SK-N-SH treated with all-trans-retinoic acid at 6 μM for 48 hours (cell line): ENCODE measurements at regions not wholly inside any gene's neighbourhood (a gene's known extent, or its start where the extent isn't known, plus 50 kb on each side); places are given as distances from the start of the nearest gene placed in this dataset.

ENCODE experiments used
- ATAC-seq: fragments of 200-7000 bp; cut with Tn5 transposase; 3 replicates; pipeline ENCODE4 v1.9.1; 2020; ENCODE audit warnings: mild to moderate bottlenecking, moderate library complexity
- ARNTL ChIP-seq: fragments of 450-650 bp; formaldehyde crosslinking; IDR thresholded peaks from 2 replicates; pipeline ENCODE4 v1.5.0; 2020; ENCODE audit warnings: low read depth, mild to moderate bottlenecking, moderate library complexity, borderline replicate concordance
- BACH2 ChIP-seq: fragments of 250-450 bp; sonication (Bioruptor Pico); IDR thresholded peaks from 2 replicates; pipeline ENCODE4 v1.9.0; 2021; ENCODE audit warnings: mild to moderate bottlenecking, borderline replicate concordance
- CSDC2 ChIP-seq: fragments of 250-450 bp; sonication (Bioruptor Pico); IDR thresholded peaks from 2 replicates; pipeline ENCODE4 v1.5.0; 2020; ENCODE audit warnings: mild to moderate bottlenecking, moderate library complexity
- CSRNP3 ChIP-seq: fragments of 250-450 bp; sonication (Bioruptor Pico); IDR thresholded peaks from 2 replicates; pipeline ENCODE4 v1.5.1; 2021; ENCODE audit warnings: mild to moderate bottlenecking, moderate library complexity
- GLIS3 ChIP-seq: fragments of 250-450 bp; sonication (Bioruptor Pico); IDR thresholded peaks from 2 replicates; pipeline ENCODE4 v1.5.0; 2020; ENCODE audit warnings: mild to moderate bottlenecking, moderate library complexity
- ISL1 ChIP-seq: fragments of 250-450 bp; sonication (Bioruptor Pico); IDR thresholded peaks from 2 replicates; pipeline ENCODE4 v2.1.2; 2022; ENCODE audit warnings: mild to moderate bottlenecking, moderate library complexity
- OSR1 ChIP-seq: fragments of 250-450 bp; sonication (Bioruptor Pico); IDR thresholded peaks from 2 replicates; pipeline ENCODE4 v1.8.0; 2022; ENCODE audit warnings: moderate library complexity, mild to moderate bottlenecking, inconsistent platforms
- PATZ1 ChIP-seq: fragments of 250-450 bp; sonication (Bioruptor Pico); IDR thresholded peaks from 2 replicates; pipeline ENCODE4 v1.8.0; 2020; ENCODE audit warnings: mild to moderate bottlenecking, moderate library complexity, borderline replicate concordance
- PPARA ChIP-seq: fragments of 250-450 bp; sonication (Bioruptor Pico); IDR thresholded peaks from 2 replicates; pipeline ENCODE4 v1.5.0; 2020; ENCODE audit warnings: mild to moderate bottlenecking, borderline replicate concordance
- RARB ChIP-seq: fragments of 250-450 bp; sonication (Bioruptor Pico); IDR thresholded peaks from 2 replicates; pipeline ENCODE4 v1.8.0; 2021; ENCODE audit warnings: mild to moderate bottlenecking, moderate library complexity
- SNAI2 ChIP-seq: fragments of 250-450 bp; sonication (Bioruptor Pico); IDR thresholded peaks from 2 replicates; pipeline ENCODE4 v1.5.0; 2020; ENCODE audit warnings: mild to moderate bottlenecking, moderate library complexity
- TCF4 ChIP-seq: fragments of 250-450 bp; sonication (Bioruptor Pico); IDR thresholded peaks from 2 replicates; pipeline ENCODE4 v1.8.0; 2021; ENCODE audit warnings: mild to moderate bottlenecking, moderate library complexity, borderline replicate concordance
- TOX ChIP-seq: fragments of 250-450 bp; sonication (Bioruptor Pico); IDR thresholded peaks from 2 replicates; pipeline ENCODE4 v1.8.0; 2021; ENCODE audit warnings: mild to moderate bottlenecking, moderate library complexity, borderline replicate concordance
- ZC3H10 ChIP-seq: fragments of 250-450 bp; sonication (Bioruptor Pico); IDR thresholded peaks from 2 replicates; pipeline ENCODE4 v1.5.1; 2021; ENCODE audit warnings: mild to moderate bottlenecking, moderate library complexity
- ZFP3 ChIP-seq: fragments of 250-450 bp; sonication (Bioruptor Pico); IDR thresholded peaks from 2 replicates; pipeline ENCODE4 v1.5.0; 2020; ENCODE audit warnings: mild to moderate bottlenecking, moderate library complexity
- ZFP30 ChIP-seq: fragments of 450-650 bp; formaldehyde crosslinking; IDR thresholded peaks from 2 replicates; pipeline ENCODE4 v1.5.0; 2022; ENCODE audit warnings: mild to moderate bottlenecking, moderate library complexity
- ZNF565 ChIP-seq: fragments of 450-650 bp; formaldehyde crosslinking; conservative IDR thresholded peaks from 2 replicates; pipeline ENCODE4 v1.5.0; 2020; ENCODE audit warnings: low read depth, mild to moderate bottlenecking, moderate library complexity
- ZNF70 ChIP-seq: fragments of 450-650 bp; formaldehyde crosslinking; IDR thresholded peaks from 2 replicates; pipeline ENCODE4 v1.5.0; 2020; ENCODE audit warnings: mild to moderate bottlenecking, moderate library complexity
- TF ChIP-seq, protein P1 (sequence below): fragments of 250-450 bp; sonication (Bioruptor Pico); IDR thresholded peaks from 2 replicates; pipeline ENCODE4 v1.5.0; 2020; ENCODE audit warnings: mild to moderate bottlenecking, moderate library complexity
- TF ChIP-seq, protein P2 (sequence below): fragments of 250-450 bp; sonication (Bioruptor Pico); IDR thresholded peaks from 2 replicates; pipeline ENCODE4 v1.5.1; 2020; ENCODE audit warnings: low read depth, mild to moderate bottlenecking, moderate library complexity
- TF ChIP-seq, protein P3 (sequence below): fragments of 250-450 bp; sonication (Bioruptor Pico); IDR thresholded peaks from 2 replicates; pipeline ENCODE4 v1.8.0; 2021; ENCODE audit warnings: low read depth, mild to moderate bottlenecking, moderate library complexity, borderline replicate concordance

GRCh38 chr5:117424559-117424958 is 849.9 kb upstream of the SEMA6A start:
- TF ChIP-seq PATZ1 (CRISPR knock-in tag) (no peak), BACH2 (no peak), SNAI2 (CRISPR knock-in tag) (no peak), ZFP3 (CRISPR knock-in tag) (no peak), GLIS3 (CRISPR knock-in tag) (no peak), ARNTL (CRISPR knock-in tag) (no peak), ISL1 (no peak), CSDC2 (CRISPR knock-in tag) (no peak), CSRNP3 (no peak), PPARA (CRISPR knock-in tag) (no peak), TCF4 (CRISPR knock-in tag) (no peak), OSR1 (CRISPR knock-in tag) (no peak), ZC3H10 (CRISPR knock-in tag) (no peak)
- TF ChIP-seq, protein P1, sequence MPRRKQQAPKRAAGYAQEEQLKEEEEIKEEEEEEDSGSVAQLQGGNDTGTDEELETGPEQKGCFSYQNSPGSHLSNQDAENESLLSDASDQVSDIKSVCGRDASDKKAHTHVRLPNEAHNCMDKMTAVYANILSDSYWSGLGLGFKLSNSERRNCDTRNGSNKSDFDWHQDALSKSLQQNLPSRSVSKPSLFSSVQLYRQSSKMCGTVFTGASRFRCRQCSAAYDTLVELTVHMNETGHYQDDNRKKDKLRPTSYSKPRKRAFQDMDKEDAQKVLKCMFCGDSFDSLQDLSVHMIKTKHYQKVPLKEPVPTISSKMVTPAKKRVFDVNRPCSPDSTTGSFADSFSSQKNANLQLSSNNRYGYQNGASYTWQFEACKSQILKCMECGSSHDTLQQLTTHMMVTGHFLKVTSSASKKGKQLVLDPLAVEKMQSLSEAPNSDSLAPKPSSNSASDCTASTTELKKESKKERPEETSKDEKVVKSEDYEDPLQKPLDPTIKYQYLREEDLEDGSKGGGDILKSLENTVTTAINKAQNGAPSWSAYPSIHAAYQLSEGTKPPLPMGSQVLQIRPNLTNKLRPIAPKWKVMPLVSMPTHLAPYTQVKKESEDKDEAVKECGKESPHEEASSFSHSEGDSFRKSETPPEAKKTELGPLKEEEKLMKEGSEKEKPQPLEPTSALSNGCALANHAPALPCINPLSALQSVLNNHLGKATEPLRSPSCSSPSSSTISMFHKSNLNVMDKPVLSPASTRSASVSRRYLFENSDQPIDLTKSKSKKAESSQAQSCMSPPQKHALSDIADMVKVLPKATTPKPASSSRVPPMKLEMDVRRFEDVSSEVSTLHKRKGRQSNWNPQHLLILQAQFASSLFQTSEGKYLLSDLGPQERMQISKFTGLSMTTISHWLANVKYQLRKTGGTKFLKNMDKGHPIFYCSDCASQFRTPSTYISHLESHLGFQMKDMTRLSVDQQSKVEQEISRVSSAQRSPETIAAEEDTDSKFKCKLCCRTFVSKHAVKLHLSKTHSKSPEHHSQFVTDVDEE (CRISPR knock-in tag) = no peak
- TF ChIP-seq, protein P2, sequence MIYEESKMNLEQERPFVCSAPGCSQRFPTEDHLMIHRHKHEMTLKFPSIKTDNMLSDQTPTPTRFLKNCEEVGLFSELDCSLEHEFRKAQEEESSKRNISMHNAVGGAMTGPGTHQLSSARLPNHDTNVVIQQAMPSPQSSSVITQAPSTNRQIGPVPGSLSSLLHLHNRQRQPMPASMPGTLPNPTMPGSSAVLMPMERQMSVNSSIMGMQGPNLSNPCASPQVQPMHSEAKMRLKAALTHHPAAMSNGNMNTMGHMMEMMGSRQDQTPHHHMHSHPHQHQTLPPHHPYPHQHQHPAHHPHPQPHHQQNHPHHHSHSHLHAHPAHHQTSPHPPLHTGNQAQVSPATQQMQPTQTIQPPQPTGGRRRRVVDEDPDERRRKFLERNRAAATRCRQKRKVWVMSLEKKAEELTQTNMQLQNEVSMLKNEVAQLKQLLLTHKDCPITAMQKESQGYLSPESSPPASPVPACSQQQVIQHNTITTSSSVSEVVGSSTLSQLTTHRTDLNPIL = no peak
- TF ChIP-seq, protein P3, sequence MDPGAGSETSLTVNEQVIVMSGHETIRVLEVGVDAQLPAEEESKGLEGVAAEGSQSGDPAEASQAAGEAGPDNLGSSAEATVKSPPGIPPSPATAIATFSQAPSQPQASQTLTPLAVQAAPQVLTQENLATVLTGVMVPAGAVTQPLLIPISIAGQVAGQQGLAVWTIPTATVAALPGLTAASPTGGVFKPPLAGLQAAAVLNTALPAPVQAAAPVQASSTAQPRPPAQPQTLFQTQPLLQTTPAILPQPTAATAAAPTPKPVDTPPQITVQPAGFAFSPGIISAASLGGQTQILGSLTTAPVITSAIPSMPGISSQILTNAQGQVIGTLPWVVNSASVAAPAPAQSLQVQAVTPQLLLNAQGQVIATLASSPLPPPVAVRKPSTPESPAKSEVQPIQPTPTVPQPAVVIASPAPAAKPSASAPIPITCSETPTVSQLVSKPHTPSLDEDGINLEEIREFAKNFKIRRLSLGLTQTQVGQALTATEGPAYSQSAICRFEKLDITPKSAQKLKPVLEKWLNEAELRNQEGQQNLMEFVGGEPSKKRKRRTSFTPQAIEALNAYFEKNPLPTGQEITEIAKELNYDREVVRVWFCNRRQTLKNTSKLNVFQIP (CRISPR knock-in tag) = no peak
- TF ChIP-seq, all 23 proteins: peak for 0
- no peak for ATAC-seq

DNA sequence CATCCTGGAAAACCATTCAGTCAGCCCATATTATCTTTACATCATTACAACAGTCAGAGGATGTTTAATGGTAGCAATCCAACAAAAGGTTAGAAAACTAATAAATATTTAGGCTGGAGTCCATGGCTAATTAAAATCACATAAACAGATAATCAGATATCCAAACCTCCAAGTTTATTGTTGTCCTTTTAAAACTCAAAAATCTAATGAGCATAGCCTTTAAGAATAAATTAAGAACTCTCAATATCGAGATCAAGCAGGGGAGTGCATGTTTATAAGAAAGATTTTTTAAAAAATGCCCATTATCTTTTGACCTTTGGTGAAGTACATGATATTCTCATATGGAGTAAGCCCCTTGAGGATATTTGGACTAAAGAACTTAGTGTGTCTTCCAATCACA is 842.9 kb upstream of the SEMA6A start:
- TF ChIP-seq CSDC2 (CRISPR knock-in tag) (no peak), ISL1 (no peak), PPARA (CRISPR knock-in tag) (no peak), RARB (CRISPR knock-in tag) (no peak), ZNF565 (CRISPR knock-in tag) (no peak), ZNF70 (CRISPR knock-in tag) (no peak), TOX (CRISPR knock-in tag) (no peak), ZFP30 (CRISPR knock-in tag) (no peak)
- ATAC-seq = no peak

- no peak for TF ChIP-seq CSDC2 (CRISPR knock-in tag)
- no peak for TF ChIP-seq ZNF565 (CRISPR knock-in tag)
- TF ChIP-seq, protein P3 (CRISPR knock-in tag) = no peak
- no peak for TF ChIP-seq ZFP3 (CRISPR knock-in tag)
- no peak for TF ChIP-seq ZNF70 (CRISPR knock-in tag)
- no peak for TF ChIP-seq PPARA (CRISPR knock-in tag)
- TF ChIP-seq TCF4 (CRISPR knock-in tag) = no peak
- no peak for TF ChIP-seq ARNTL (CRISPR knock-in tag)
- TF ChIP-seq CSRNP3 = no peak
- no peak for TF ChIP-seq TOX (CRISPR knock-in tag)
- no peak for TF ChIP-seq ZFP30 (CRISPR knock-in tag)
- no peak for TF ChIP-seq OSR1 (CRISPR knock-in tag)
- TF ChIP-seq, protein P2 = no peak
- no peak for TF ChIP-seq GLIS3 (CRISPR knock-in tag)
- no peak for ATAC-seq
Measured at GRCh38 chr5:117414926-117415325, 840.3 kb upstream of the SEMA6A start.
